Umbilical cord (tissue), 1 donor: ENCODE measurements at regions not wholly inside any gene's neighbourhood (a gene's known extent, or its start where the extent isn't known, plus 50 kb on each side); places are given as distances from the start of the nearest gene placed in this dataset.

ENCODE experiments used
- DNase-seq: peaks from one replicate; pipeline ENCODE4 v3.0.0-alpha.2; 2015; ENCODE audit warnings: low spot score

DNA sequence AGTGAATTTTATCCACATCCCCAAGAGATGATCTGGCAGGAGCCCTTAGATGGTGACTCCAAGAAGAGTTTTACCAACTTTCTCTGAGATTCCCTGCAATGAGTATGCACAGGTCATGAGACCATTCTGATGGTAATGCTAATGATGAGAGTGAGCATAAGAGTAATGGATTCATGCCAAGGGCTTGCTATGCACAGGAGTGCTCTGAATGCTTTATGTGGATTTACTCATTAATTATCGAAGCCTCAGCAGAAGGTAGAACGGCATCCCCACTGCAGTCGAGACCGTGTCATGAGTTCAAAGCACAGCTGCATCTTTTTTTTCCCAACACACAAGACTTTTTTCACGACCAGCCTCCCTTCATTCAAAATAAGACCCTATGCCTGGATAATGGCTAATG, 355.0 kb downstream of the RAB28 start:
- DNase-seq, result no peak

- no peak for DNase-seq
Measured at GRCh38 chr4:13126976-13127910, 356.9 kb downstream of the RAB28 start.

- no peak for DNase-seq
Measured at GRCh38 chr4:13118633-13119032, 365.5 kb downstream of the RAB28 start.

GRCh38 chr4:13117185-13117584, 367.0 kb downstream of the RAB28 start:
- DNase-seq, result no peak

- no peak for DNase-seq
Measured at GRCh38 chr4:13112030-13112429, 372.1 kb downstream of the RAB28 start.

DNA sequence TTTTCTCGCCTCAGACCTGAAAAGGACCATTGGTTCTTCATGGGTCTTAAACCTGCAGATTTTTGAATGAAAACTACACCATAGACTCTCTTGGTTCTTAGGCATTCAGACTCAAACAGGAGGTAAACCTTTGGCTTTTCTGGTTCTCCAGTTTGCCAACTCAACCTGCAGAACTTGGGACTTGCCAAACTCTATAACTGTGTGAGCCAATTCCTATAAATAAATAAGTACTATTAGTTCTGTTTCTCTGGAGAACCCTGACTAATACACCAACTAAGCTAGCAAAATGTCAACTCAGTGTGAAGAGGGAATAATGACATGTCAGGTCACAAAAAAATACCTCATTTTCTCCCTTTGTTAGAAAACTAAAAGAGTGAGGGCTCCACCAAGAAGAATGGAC, 374.6 kb downstream of the RAB28 start:
- no peak for DNase-seq

GRCh38 chr4:13108096-13108495, 376.0 kb downstream of the RAB28 start:
- no peak for DNase-seq

DNA sequence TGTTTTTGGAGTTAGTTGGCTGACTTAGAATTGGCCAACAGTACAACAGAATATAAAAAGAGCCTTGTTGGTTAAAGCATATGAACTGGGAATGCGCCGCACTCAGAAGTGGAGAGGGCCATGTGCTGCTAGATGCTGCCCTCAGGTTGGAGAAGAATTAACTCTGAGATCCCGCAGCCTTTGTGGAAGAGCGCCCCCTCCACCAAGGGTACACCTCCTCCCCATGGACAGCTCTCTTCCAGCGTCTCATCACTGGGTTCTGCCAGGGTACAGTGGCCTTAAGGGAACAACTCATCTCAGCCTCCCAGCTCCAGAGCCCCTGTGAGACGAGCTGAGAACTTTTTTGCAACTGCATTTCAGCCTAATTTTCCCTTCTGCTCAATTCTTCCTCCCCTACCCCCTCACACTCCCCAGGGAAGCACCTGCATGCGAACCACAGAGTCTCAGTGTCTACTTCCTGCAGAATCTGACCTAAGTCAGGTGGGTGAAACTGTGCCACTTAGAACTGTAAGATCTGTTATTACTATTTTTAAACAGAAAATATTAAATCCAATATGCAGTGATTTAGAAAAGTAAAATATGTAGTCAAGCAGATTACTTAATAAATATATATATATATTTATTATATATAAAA, 380.6 kb downstream of the RAB28 start:
- no peak for DNase-seq

GRCh38 chr4:13102092-13102742, 381.9 kb downstream of the RAB28 start:
- no peak for DNase-seq

DNA sequence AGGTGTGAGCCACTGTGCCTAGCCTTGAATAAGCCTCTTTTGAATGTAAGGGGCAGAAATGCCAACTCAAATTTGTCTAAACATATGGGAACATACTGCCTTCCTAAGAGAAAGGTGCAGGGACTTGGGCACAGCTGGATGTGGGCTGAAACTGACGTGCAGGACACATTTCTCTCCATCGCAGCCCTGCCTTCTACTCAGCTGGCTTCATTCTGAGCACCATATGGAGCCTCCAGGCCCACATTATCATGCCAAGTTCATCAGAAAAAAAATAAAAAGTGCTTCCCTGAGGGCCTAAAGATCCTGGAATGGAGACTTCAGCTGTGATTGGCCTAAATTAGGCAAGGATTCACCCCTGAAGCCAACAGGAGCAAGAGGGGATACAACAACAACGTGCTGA, 386.2 kb downstream of the RAB28 start:
- no peak for DNase-seq

- DNase-seq, result no peak
Measured at GRCh38 chr4:13095722-13096121, 388.4 kb downstream of the RAB28 start.

- no peak for DNase-seq
Measured at GRCh38 chr4:13093170-13093569, 391.0 kb downstream of the RAB28 start.

DNA sequence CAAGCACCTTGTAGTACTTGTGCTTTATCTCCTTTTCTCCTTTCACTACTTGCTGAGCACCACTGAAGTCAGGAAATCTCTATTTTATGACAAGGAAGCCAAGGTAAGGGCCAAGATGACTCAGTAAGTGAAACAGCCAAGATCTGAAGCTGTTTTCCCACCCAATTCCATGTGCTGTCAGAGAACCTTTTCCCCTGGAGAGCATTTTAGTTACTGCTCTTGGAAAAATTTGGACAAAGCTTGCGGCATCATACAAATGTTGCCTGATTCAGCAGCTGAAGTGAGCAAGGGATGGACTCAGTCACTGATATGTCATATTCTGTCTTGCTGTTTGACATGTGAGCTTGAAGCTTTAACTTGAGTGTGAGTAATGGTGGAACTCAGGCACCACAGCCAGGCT, 391.4 kb downstream of the RAB28 start:
- DNase-seq, result no peak

DNA sequence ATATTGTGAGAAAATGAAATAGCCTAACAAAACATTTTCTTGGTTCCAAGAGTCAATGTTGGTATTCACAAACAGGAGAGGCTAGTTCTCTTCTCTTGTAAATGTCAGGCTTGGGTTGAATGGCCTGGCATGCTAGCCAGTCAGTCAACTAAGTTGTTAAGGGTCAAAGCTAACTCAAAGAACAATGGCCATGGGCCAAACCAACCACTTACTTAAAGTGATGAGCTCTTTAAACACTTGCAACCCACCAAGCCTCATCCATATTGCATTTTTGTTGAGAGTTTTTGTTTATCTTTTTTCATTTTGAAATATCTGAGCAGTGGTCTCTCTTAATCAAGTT, 394.5 kb downstream of the RAB28 start:
- DNase-seq, result no peak

- no peak for DNase-seq
Measured at GRCh38 chr4:13088726-13089658, 395.1 kb downstream of the RAB28 start.

DNA sequence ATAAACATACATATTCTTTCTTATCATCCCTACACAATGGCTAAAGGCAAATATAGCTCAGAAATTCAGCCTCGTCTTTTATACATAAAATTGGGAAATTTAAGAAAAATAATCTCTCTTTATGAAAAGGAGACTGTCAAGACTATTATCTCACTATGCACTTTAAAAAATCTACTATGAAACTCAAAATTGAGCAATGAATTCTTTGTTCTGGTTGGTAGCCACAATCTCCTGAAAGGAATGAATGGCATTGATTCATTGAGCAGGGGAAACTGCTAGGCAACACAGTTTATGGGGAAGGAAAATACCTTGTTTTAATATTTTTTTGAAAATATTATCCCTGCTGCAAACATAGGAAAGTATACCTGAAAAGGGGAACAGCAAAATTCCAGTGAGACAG, 397.1 kb downstream of the RAB28 start:
- no peak for DNase-seq

DNA sequence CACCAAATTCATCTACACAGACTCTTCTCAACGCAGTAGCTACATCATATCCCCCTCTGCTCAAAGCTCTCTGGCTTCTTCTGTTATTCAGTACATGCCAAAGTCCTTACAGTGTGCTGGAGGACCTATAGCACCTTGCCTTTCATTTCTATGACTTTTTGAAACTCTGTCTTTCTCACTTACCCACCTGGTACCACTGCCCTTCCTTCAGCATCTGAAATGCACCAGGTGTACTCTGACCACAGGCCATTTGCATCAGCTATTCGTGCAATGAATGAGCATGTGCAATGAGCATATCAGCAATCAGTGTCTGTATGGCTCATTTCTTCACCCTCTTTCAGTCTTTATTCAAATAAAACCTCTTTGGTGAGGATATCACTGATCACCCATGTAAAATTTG, 399.9 kb downstream of the RAB28 start:
- DNase-seq, result no peak

DNA sequence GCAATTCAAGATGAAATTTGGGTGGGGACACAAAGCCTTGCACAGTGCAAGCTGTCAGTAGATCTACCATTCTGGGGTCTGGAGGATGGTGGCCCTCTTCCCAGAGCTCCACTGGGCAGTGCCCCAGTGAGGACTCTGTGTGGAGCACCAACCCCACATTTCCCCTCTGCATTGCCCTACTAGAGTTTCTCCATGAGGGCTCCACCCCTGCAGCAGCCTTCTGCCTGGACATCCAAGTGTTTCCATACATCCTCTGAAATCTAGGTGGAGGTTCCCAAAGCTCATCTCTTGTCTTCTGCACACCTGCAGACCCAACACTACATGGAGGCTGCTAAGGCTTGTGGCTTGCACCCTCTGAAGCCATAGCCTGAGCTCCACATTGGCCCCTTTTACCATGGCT, 402.3 kb downstream of the RAB28 start:
- no peak for DNase-seq

DNA sequence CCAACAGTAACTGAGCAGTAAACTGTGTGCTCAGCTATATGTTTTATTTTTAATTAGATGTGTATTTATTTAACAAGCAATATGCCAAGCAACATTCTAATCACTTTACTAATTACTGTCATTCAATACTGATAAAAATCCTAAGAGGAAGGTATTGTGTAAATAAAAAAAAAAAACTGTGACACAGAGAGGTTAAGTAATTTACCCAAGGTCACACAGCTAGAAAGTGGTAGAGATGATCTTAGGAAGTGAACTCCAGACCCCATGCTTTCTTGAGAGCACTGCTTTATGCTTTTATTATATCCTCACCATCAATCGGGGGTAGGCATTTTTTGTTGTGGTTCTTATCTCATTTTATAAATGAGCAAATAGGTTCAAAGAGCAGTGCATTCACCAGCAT, 417.1 kb downstream of the RAB28 start:
- no peak for DNase-seq

DNA sequence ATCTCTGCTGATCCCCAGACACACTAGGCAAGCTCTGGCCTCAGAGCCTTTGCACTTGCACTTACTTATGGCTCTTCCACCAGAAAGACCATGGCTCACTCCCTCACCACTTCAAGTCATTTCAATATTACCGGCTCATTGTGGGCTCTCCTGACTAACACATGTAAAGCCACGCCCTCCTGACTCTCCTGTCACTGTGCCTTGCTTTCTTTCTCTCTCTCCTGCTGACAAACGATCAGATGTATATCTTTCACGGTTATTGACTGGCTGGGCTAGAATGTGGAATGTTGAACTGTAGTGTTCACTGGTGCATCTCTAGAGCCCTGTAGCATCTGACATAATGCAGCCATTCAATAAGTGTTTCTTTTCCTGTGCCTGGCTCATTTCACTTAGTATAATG, 425.1 kb downstream of the RAB28 start:
- DNase-seq, result no peak

- DNase-seq, result no peak
Measured at GRCh38 chr4:13056630-13057189, 427.4 kb downstream of the RAB28 start.
